ENCODE measurements at regions not wholly inside any gene's neighbourhood (a gene's known extent, or its start where the extent isn't known, plus 50 kb on each side); places are given as distances from the start of the nearest gene placed in this dataset.

- Histone ChIP-seq H3K9ac (ENCODE audit: low read length) (no peak overlapping the region), H3K36me3 (replicated peaks; ENCODE audit: insufficient read depth, low read length) (no peaks in the 10 kb centered on the region), H3K9me3 (replicated peaks; ENCODE audit: insufficient read depth, low read length) (no peaks in the 10 kb centered on the region), H3K27me3 (replicated peaks; ENCODE audit: insufficient read depth, low read length) (no peaks in the 10 kb centered on the region), H4K20me1 (ENCODE audit: insufficient read depth, low read length) (no peaks in the 10 kb centered on the region), H3K79me2 (ENCODE audit: low read length) (no peaks in the 10 kb centered on the region), H3K4me3 (ENCODE audit: low read length) (no peak overlapping the region), H3F3A (ENCODE audit: insufficient read depth, low read length) (peaks cover 20% of the 10 kb centered on the region), H3K27ac (ENCODE audit: low read length) (peak overlapping the region; percentile 94; the same call in 1 of the 2 replicates), H3K4me2 (ENCODE audit: low read depth, low read length) (no peak overlapping the region), H2AFZ (ENCODE audit: low read length) (no peak overlapping the region), H3K9me2 (replicated peaks; ENCODE audit: insufficient read depth, low read length) (no peaks in the 10 kb centered on the region), H3K4me1 (ENCODE audit: low read length) (peaks cover 22% of the 10 kb centered on the region)
- no peak for TF ChIP-seq EZH2 (optimal IDR thresholded peaks at IDR 0.05; ENCODE audit: low read depth, low read length)
- peak; percentile 39 for DNase-seq
Observed at GRCh38 chr5:4017076-4017803, 421.6 kb downstream of the IRX1 start.

- Histone ChIP-seq H4K20me1 (ENCODE audit: insufficient read depth, low read length) (no peaks in the 10 kb centered on the region), H3K4me1 (ENCODE audit: low read length) (peaks cover 22% of the 10 kb centered on the region), H3K4me3 (ENCODE audit: low read length) (no peak overlapping the region), H3K27me3 (replicated peaks; ENCODE audit: insufficient read depth, low read length) (no peaks in the 10 kb centered on the region), H3K9me3 (replicated peaks; ENCODE audit: insufficient read depth, low read length) (no peaks in the 10 kb centered on the region), H3K27ac (ENCODE audit: low read length) (no peak overlapping the region), H3K79me2 (ENCODE audit: low read length) (no peaks in the 10 kb centered on the region), H3K36me3 (replicated peaks; ENCODE audit: insufficient read depth, low read length) (no peaks in the 10 kb centered on the region), H2AFZ (ENCODE audit: low read length) (no peak overlapping the region), H3K9ac (ENCODE audit: low read length) (no peak overlapping the region), H3K9me2 (replicated peaks; ENCODE audit: insufficient read depth, low read length) (no peaks in the 10 kb centered on the region), H3K4me2 (ENCODE audit: low read depth, low read length) (no peak overlapping the region), H3F3A (ENCODE audit: insufficient read depth, low read length) (peaks cover 20% of the 10 kb centered on the region)
- TF ChIP-seq CTCF (IDR thresholded peaks at IDR 0.05; ENCODE audit: low read length): no peak
- no peak for TF ChIP-seq EZH2 (optimal IDR thresholded peaks at IDR 0.05; ENCODE audit: low read depth, low read length)
- TF ChIP-seq EZH2phosphoT487 (IDR thresholded peaks at IDR 0.05; ENCODE audit: low read length): no peak
- DNase-seq: no peak
Observed at GRCh38 chr5:4018007-4018406, 422.4 kb downstream of the IRX1 start.

- H3K36me3 ChIP-seq (replicated peaks; ENCODE audit: insufficient read depth, low read length): no peaks in the 10 kb centered on the region
- no peak overlapping the region for H3K27ac ChIP-seq (ENCODE audit: low read length)
- no peaks in the 10 kb centered on the region for H3K27me3 ChIP-seq (replicated peaks; ENCODE audit: insufficient read depth, low read length)
- H3K9ac ChIP-seq (ENCODE audit: low read length): no peak overlapping the region
- H3K4me2 ChIP-seq (ENCODE audit: low read depth, low read length): no peak overlapping the region
- H2AFZ ChIP-seq (ENCODE audit: low read length): no peak overlapping the region
- no peak overlapping the region for H3K4me3 ChIP-seq (ENCODE audit: low read length)
- H3F3A ChIP-seq (ENCODE audit: insufficient read depth, low read length): peaks cover 20% of the 10 kb centered on the region
- peaks cover 22% of the 10 kb centered on the region for H3K4me1 ChIP-seq (ENCODE audit: low read length)
- no peaks in the 10 kb centered on the region for H3K9me3 ChIP-seq (replicated peaks; ENCODE audit: insufficient read depth, low read length)
- no peak for DNase-seq
- no peaks in the 10 kb centered on the region for H3K79me2 ChIP-seq (ENCODE audit: low read length)
- no peaks in the 10 kb centered on the region for H4K20me1 ChIP-seq (ENCODE audit: insufficient read depth, low read length)
- no peak for TF ChIP-seq CTCF (IDR thresholded peaks at IDR 0.05; ENCODE audit: low read length)
- H3K9me2 ChIP-seq (replicated peaks; ENCODE audit: insufficient read depth, low read length): no peaks in the 10 kb centered on the region
Observed at GRCh38 chr5:4019009-4019769, 423.6 kb downstream of the IRX1 start.

- peaks cover 22% of the 10 kb centered on the region for H3K4me1 ChIP-seq (ENCODE audit: low read length)
- H3K27me3 ChIP-seq (replicated peaks; ENCODE audit: insufficient read depth, low read length): no peaks in the 10 kb centered on the region
- H3K4me3 ChIP-seq (ENCODE audit: low read length): no peak overlapping the region
- no peak overlapping the region for H3K9ac ChIP-seq (ENCODE audit: low read length)
- no peak overlapping the region for H3K27ac ChIP-seq (ENCODE audit: low read length)
- no peaks in the 10 kb centered on the region for H3K79me2 ChIP-seq (ENCODE audit: low read length)
- H3K4me2 ChIP-seq (ENCODE audit: low read depth, low read length): no peak overlapping the region
- H3F3A ChIP-seq (ENCODE audit: insufficient read depth, low read length): peaks cover 20% of the 10 kb centered on the region
- no peak for TF ChIP-seq EZH2 (optimal IDR thresholded peaks at IDR 0.05; ENCODE audit: low read depth, low read length)
- TF ChIP-seq CTCF (IDR thresholded peaks at IDR 0.05; ENCODE audit: low read length): no peak
- no peak for TF ChIP-seq EZH2phosphoT487 (IDR thresholded peaks at IDR 0.05; ENCODE audit: low read length)
- H3K36me3 ChIP-seq (replicated peaks; ENCODE audit: insufficient read depth, low read length): no peaks in the 10 kb centered on the region
- no peaks in the 10 kb centered on the region for H4K20me1 ChIP-seq (ENCODE audit: insufficient read depth, low read length)
- H3K9me2 ChIP-seq (replicated peaks; ENCODE audit: insufficient read depth, low read length): no peaks in the 10 kb centered on the region
- no peak overlapping the region for H2AFZ ChIP-seq (ENCODE audit: low read length)
- DNase-seq: no peak
- no peaks in the 10 kb centered on the region for H3K9me3 ChIP-seq (replicated peaks; ENCODE audit: insufficient read depth, low read length)
Observed at GRCh38 chr5:4019841-4020240, 424.2 kb downstream of the IRX1 start.

Data from MM.1S (cell line).